ENCODE measurements at regions not wholly inside any gene's neighbourhood (a gene's known extent, or its start where the extent isn't known, plus 50 kb on each side); places are given as distances from the start of the nearest gene placed in this dataset.

DNA sequence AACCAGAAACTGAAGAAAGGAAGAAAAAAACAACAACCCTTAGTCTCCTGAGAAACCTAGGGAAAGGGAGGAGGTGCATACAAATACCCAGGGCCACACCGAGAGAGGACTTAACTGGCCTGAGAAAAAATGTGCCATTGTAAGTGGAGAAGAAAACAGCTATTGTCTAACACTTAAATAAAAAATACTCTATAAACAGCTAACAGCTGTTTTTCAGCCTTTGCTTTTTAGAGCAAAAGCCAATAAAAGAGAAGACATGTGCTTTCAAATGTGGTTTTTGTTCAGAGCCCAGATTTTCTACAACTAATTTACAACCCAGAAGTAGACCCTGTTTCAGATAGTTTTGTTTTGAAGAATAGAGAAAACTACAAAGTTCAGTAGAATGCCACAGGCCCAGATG is 56.0 kb upstream of the SLC22A16 start:
- FAIRE-seq = no peak
- H4K91ac ChIP-seq (replicated peaks; ENCODE audit: insufficient read length, low read length) = no peak overlapping the region
- H3K23ac ChIP-seq (ENCODE audit: insufficient read length) = no peak overlapping the region
- no peak overlapping the region for H3K9ac ChIP-seq (replicated peaks in 1 of 4; ENCODE audit: extremely low read depth in 1 of 4, low read depth in 3 of 4, low read length in 3 of 4)
- no peaks in the 10 kb centered on the region for H3K23me2 ChIP-seq (ENCODE audit: low read depth, low read length)
- no peak overlapping the region for H2BK12ac ChIP-seq (ENCODE audit: low read depth, low read length)
- TF ChIP-seq HDAC2 (IDR thresholded peaks at IDR 0.05; ENCODE audit: borderline replicate concordance in 1 of 2, low read depth in 2 of 2, low read length in 2 of 2) (no peak), TCF12 (IDR thresholded peaks at IDR 0.05; ENCODE audit: low read depth, low read length) (no peak), TBP (IDR thresholded peaks at IDR 0.05; ENCODE audit: low read depth, low read length) (no peak), CHD1 (IDR thresholded peaks at IDR 0.05; ENCODE audit: low read depth, low read length) (no peak), RAD21 (IDR thresholded peaks at IDR 0.05 in 1 of 2, conservative IDR thresholded peaks at IDR 0.05 in 1 of 2; ENCODE audit: low read depth in 2 of 2, low read length in 2 of 2) (no peak), BACH1 (IDR thresholded peaks at IDR 0.05; ENCODE audit: low read length) (no peak), SP4 (IDR thresholded peaks at IDR 0.05; ENCODE audit: low read length) (no peak), KDM1A (IDR thresholded peaks at IDR 0.05; ENCODE audit: borderline replicate concordance, low read length) (no peak), CHD2 (IDR thresholded peaks at IDR 0.05; ENCODE audit: low read length) (no peak), ZNF274 (IDR thresholded peaks at IDR 0.05; ENCODE audit: borderline replicate concordance, extremely low read depth, low read length) (no peak), RBBP5 (IDR thresholded peaks at IDR 0.05; ENCODE audit: borderline replicate concordance, low read depth, low read length) (no peak), PHF8 (conservative IDR thresholded peaks at IDR 0.05; ENCODE audit: low read depth, low read length) (no peak), MAFK (IDR thresholded peaks at IDR 0.05; ENCODE audit: low read depth, low read length) (no peak)
- no peak overlapping the region for H2AFZ ChIP-seq (ENCODE audit: low read length)
- POLR2A ChIA-PET (ENCODE audit: partially characterized antibody) = no interaction called here
- H4K5ac ChIP-seq (ENCODE audit: insufficient read length, low read depth, low read length) = no peak overlapping the region
- peaks cover 0 to 2% (median 0%) of the 10 kb centered on the region in 4 experiments; a peak in 1 of 7 replicates for H3K4me1 ChIP-seq (replicated peaks in 1 of 4; ENCODE audit: control insufficient read depth in 3 of 4, insufficient read depth in 4 of 4, low read length in 3 of 4)
- no peaks in the 10 kb centered on the region for H3K27me3 ChIP-seq (replicated peaks in 1 of 4; ENCODE audit: control insufficient read depth in 3 of 4, extremely low read depth in 1 of 4, insufficient read depth in 3 of 4, low read length in 3 of 4)
- H4K8ac ChIP-seq (ENCODE audit: extremely low read depth, insufficient read depth, low read length) = no peak overlapping the region
- H3K4me3 ChIP-seq (ENCODE audit: extremely low read depth in 1 of 4, insufficient read depth in 2 of 4, low read depth in 3 of 4, low read length in 4 of 4) = no peak overlapping the region
- H3K27ac ChIP-seq (ENCODE audit: low read depth, low read length) = no peak overlapping the region
- no peaks in the 10 kb centered on the region for H3K79me2 ChIP-seq (ENCODE audit: control insufficient read depth in 1 of 2, insufficient read depth in 2 of 2, low read length in 2 of 2)
- no peak overlapping the region for H3K18ac ChIP-seq (ENCODE audit: extremely low read depth, low read length)
- H2BK20ac ChIP-seq (ENCODE audit: low read length) = no peak overlapping the region
- no peak overlapping the region for H3K4ac ChIP-seq (replicated peaks; ENCODE audit: insufficient read length, low read depth, low read length)
- 88% methylated on average over 1 of the region's 1 CpG; no CpG with 5 or more reads in 1 of the 2 experiments for WGBS, 2 experiments (ENCODE audit: extremely low coverage in 1 of 2, insufficient coverage in 1 of 2, insufficient read length in 1 of 2, insufficient replicate concordance in 2 of 2, low coverage in 1 of 2, low lambda C conversion rate in 2 of 2, missing lambda C conversion rate in 1 of 2)
- CTCF ChIA-PET (ENCODE audit: partially characterized antibody) = interaction anchor here (0.7 kb wide), 1 partner anchor 494 kb away, joined by 3 read pairs; no protein-coding TSS in a partner anchor
- H3K36me3 ChIP-seq (ENCODE audit: control insufficient read depth in 2 of 4, insufficient read depth in 4 of 4, low read length in 3 of 4) = no peaks in the 10 kb centered on the region
- no peak overlapping the region for H2BK15ac ChIP-seq (ENCODE audit: low read length)
- H2AK5ac ChIP-seq (ENCODE audit: low read depth, low read length) = no peak overlapping the region
- H3K79me1 ChIP-seq (ENCODE audit: low read depth, low read length) = no peaks in the 10 kb centered on the region
- H3K14ac ChIP-seq (ENCODE audit: insufficient read length) = no peak overlapping the region
- no peak overlapping the region for H2BK120ac ChIP-seq (replicated peaks; ENCODE audit: low read depth, low read length)
- no peak overlapping the region for H2BK5ac ChIP-seq (ENCODE audit: low read depth, low read length)
- no peak for DNase-seq (ENCODE audit: low read depth in 1 of 2, low spot score in 2 of 2)
- H3K9me3 ChIP-seq (ENCODE audit: insufficient read depth in 2 of 2, low read depth in 1 of 2, low read length in 1 of 2) = peaks cover 7% of the 10 kb centered on the region in 2 experiments
- H4K20me1 ChIP-seq (replicated peaks in 1 of 2; ENCODE audit: control insufficient read depth in 1 of 2, insufficient read depth in 2 of 2, low read length in 2 of 2) = no peaks in the 10 kb centered on the region
- no peak overlapping the region for H3K56ac ChIP-seq (replicated peaks; ENCODE audit: insufficient read length, low read depth, low read length)
- H3K4me2 ChIP-seq (ENCODE audit: insufficient read depth in 1 of 2, low read depth in 2 of 2, low read length in 2 of 2) = no peak overlapping the region

Data from H1 (cell line).